GM12878 (cell line): ENCODE measurements at regions not wholly inside any gene's neighbourhood (a gene's known extent, or its start where the extent isn't known, plus 50 kb on each side); places are given as distances from the start of the nearest gene placed in this dataset.

Source experiments
- ATAC-seq: fragments of 200-7000 bp; cut with Tn5 transposase; 3 replicates; pipeline ENCODE4 v1.9.1; 2020; ENCODE audit warnings: mild to moderate bottlenecking, moderate library complexity
- BruUV-seq: library from RNA; stranded (reverse); fragments of 400-500 nt; replicated peaks from 2 replicates; lab custom pipeline; 2021; lab: Mats Ljungman, UMichigan
- CTCF ChIA-PET: fragments of 300-600 bp; sonication (Branson Sonifier 250); formaldehyde crosslinking; extraction: SDS; loops from one replicate; lab custom pipeline; 2021; ENCODE audit warnings: inconsistent platforms; lab: Yijun Ruan, JAX
- POLR2A ChIA-PET: fragments of 350-600 bp; formaldehyde crosslinking; extraction: SDS; loops from one replicate; lab custom pipeline; 2021; ENCODE audit warnings: inconsistent platforms; lab: Charles Lee
- RAD21 ChIA-PET: fragments of 300-600 bp; sonication (Branson Sonifier 250); formaldehyde crosslinking; loops from one replicate; lab custom pipeline; 2023; ENCODE audit warnings: antibody characterized with exemption; ENCODE audit not compliant: unreplicated experiment; lab: Charles Lee
- SMC1A ChIA-PET: fragments of 300-600 bp; sonication (Branson Sonifier 250); formaldehyde crosslinking; loops from one replicate; lab custom pipeline; 2023; ENCODE audit not compliant: unreplicated experiment, uncharacterized antibody; lab: Charles Lee
- DNase-seq: peaks from one replicate; pipeline ENCODE4 v3.0.0-alpha.2; 2011; ENCODE audit warnings: low read depth, low spot score
- FAIRE-seq: peaks from 3 replicates; lab custom pipeline; 2011; peaks lifted over from hg19 to GRCh38; lab: Jason Lieb, UNC
- H2AFZ ChIP-seq: 2 replicates; pipeline ENCODE4 v1.6.0; 2011; ENCODE audit warnings: low read depth, low read length, control low read depth; ENCODE audit not compliant: control insufficient read depth
- H3K27ac ChIP-seq: 2 replicates; pipeline ENCODE4 v1.5.1; 2011; ENCODE audit warnings: control low read depth; ENCODE audit not compliant: control insufficient read depth, insufficient read depth
- H3K27me3 ChIP-seq, 2 experiments: replicated peaks in 1 of 2; 2 replicates each; pipeline versions ENCODE4 v1.6.0 to v1.6.1; 2011; ENCODE audit warnings: low read length in 1 of 2; ENCODE audit not compliant: control insufficient read depth in 2 of 2, insufficient read depth in 2 of 2
- H3K36me3 ChIP-seq, 2 experiments: 2 replicates each; pipeline ENCODE4 v1.5.1; 2011; ENCODE audit warnings: low read length in 1 of 2; ENCODE audit not compliant: control insufficient read depth in 2 of 2, insufficient read depth in 2 of 2
- H3K4me1 ChIP-seq: 2 replicates; pipeline ENCODE4 v1.6.1; 2011; ENCODE audit warnings: mild to moderate bottlenecking, low read length, moderate library complexity, mixed read lengths; ENCODE audit not compliant: control insufficient read depth, insufficient read depth
- H3K4me2 ChIP-seq: 2 replicates; pipeline ENCODE4 v1.6.0; 2011; ENCODE audit warnings: control low read depth; ENCODE audit not compliant: control insufficient read depth, insufficient read depth
- H3K4me3 ChIP-seq: fragments of 200-600 bp; sonication (generic); 2 replicates; pipeline ENCODE4 v1.5.1; 2016
- H3K79me2 ChIP-seq: 2 replicates; pipeline ENCODE4 v1.6.0; 2011; ENCODE audit warnings: low read length; ENCODE audit not compliant: control insufficient read depth, insufficient read depth
- H3K9ac ChIP-seq: 2 replicates; pipeline ENCODE4 v1.8.0; 2011; ENCODE audit warnings: low read length, control low read depth, mixed read lengths; ENCODE audit not compliant: control insufficient read depth, insufficient read depth
- H3K9me3 ChIP-seq: replicated peaks from 3 replicates; pipeline ENCODE4 v1.5.1; 2011; ENCODE audit warnings: mild to moderate bottlenecking, low read length; ENCODE audit not compliant: control insufficient read depth, insufficient read depth
- H4K20me1 ChIP-seq: 2 replicates; pipeline ENCODE4 v1.6.0; 2011; ENCODE audit not compliant: control insufficient read depth, insufficient read depth
- ASH2L ChIP-seq: fragments of 300-600, 200-600 bp; sonication (generic); IDR thresholded peaks from 2 replicates; pipeline ENCODE4 v1.6.1; 2017; ENCODE audit warnings: low read depth, mild to moderate bottlenecking, borderline replicate concordance
- EP300 ChIP-seq, 2 experiments: fragments of 150-350 bp in 1 of 2; IDR thresholded peaks; 2 replicates each; pipeline ENCODE4 v1.6.1; 2011 to 2012; ENCODE audit warnings: low read depth in 2 of 2, low read length in 2 of 2, borderline replicate concordance in 1 of 2, improper control_type of control experiment in 1 of 2, inconsistent platforms in 1 of 2; ENCODE audit not compliant: control insufficient read depth in 1 of 2
- FOXK2 ChIP-seq: fragments of 450-650 bp; IDR thresholded peaks from 2 replicates; pipeline ENCODE4 v1.6.1; 2017; ENCODE audit warnings: mild to moderate bottlenecking, moderate library complexity
- GATAD2B ChIP-seq: fragments of 450-650 bp; conservative IDR thresholded peaks from 2 replicates; pipeline ENCODE4 v1.6.1; 2017; ENCODE audit warnings: low read depth, mild to moderate bottlenecking, moderate library complexity
- IKZF2 ChIP-seq, 2 experiments: fragments of 450-650 bp; IDR thresholded peaks; 2 replicates each; pipeline ENCODE4 v1.6.1; 2017; ENCODE audit warnings: mild to moderate bottlenecking in 2 of 2, moderate library complexity in 2 of 2
- NR2C2 ChIP-seq: IDR thresholded peaks from 2 replicates; pipeline ENCODE4 v1.6.1; 2011; ENCODE audit warnings: borderline replicate concordance, low read depth; ENCODE audit not compliant: control insufficient read depth, insufficient read length
- PML ChIP-seq: IDR thresholded peaks from 2 replicates; pipeline ENCODE4 v1.6.1; 2012; ENCODE audit warnings: low read length, inconsistent platforms
- TCF12 ChIP-seq: IDR thresholded peaks from 2 replicates; pipeline ENCODE4 v1.6.1; 2011; ENCODE audit warnings: low read depth, mild to moderate bottlenecking, low read length
- YY1 ChIP-seq: IDR thresholded peaks from 2 replicates; pipeline ENCODE4 v1.6.1; 2011; ENCODE audit warnings: low read depth, mild to moderate bottlenecking, low read length
- ZNF207 ChIP-seq: fragments of 450-650 bp; IDR thresholded peaks from 2 replicates; pipeline ENCODE4 v1.6.1; 2014; ENCODE audit warnings: antibody characterized with exemption, mild to moderate bottlenecking, borderline replicate concordance
- WGBS: methylation state at CpG from one replicate; pipeline ENCODE4 v1.1.6; 2016; ENCODE audit warnings: low lambda C conversion rate; ENCODE audit not compliant: insufficient replicate concordance, insufficient coverage; ENCODE audit errors: missing lambda C conversion rate; 5-methylcytosine and 5-hydroxymethylcytosine counted together
- in situ Hi-C: fragments of 300-500 bp; cut with MboI; formaldehyde crosslinking; loops from 9 replicates; pipeline ENCODE4 v1.14.3; 2018; ENCODE audit warnings: mixed read lengths
- intact Hi-C: fragments of 100-400 bp; cut with micrococcal nuclease; formaldehyde crosslinking; loops from one replicate; pipeline ENCODE4 v1.14.2; 2022; ENCODE audit not compliant: unreplicated experiment
- TF ChIP-seq, protein P1 (sequence below): fragments of 450-650 bp; IDR thresholded peaks from 2 replicates; pipeline ENCODE4 v1.6.1; 2017; ENCODE audit warnings: mild to moderate bottlenecking, moderate library complexity

DNA sequence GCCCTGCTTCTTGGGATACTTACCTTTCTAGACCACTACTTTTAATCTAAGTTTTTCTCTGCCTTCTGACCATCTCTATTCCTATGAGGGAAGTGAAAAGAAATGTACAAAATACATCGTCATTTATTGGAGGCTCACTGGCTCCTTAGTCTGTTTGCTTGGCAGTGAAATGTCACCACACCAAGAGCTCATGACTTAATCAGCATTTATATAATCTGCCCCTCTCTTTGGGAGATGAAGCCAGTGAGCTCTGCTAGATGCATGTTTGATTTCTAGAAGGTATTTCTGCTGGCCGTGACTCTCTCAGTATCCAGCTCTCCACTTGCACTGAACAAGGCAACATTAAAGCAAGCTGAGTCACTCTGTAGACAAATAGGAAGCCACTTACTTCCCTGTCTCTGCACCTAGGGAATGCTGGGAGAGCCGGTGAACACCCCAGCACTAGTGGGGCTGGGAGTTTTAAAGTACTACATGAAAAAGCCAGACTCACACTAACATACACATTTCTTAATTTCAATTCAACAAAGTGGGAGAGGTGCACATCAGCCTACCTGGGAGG, 79.1 kb downstream of the MID1IP1 start:
- Histone ChIP-seq H3K4me3 (no peak overlapping the region), H3K4me2 (peak overlapping the region; percentile 63), H3K79me2 (no peaks in the 10 kb centered on the region), H3K9ac (peak overlapping the region; percentile 49), H3K4me1 (peaks cover 14% of the 10 kb centered on the region), H2AFZ (no peak overlapping the region; the same call in 1 of the 2 replicates)
- TSS peak; percentile 73 for BruUV-seq
- in situ Hi-C loops = no loop called here
- CTCF ChIA-PET = interaction anchor here (1.0 to 2.2 kb wide), 9 partner anchors 11 to 112 kb away, joined by 3 to 10 read pairs (median 4); no protein-coding TSS in a partner anchor
- FAIRE-seq = no peak
- TF ChIP-seq YY1 (no peak), ASH2L (no peak), PML (no peak)
- TF ChIP-seq, all 136 proteins: peak for 0
- Histone ChIP-seq H3K27me3 (no peaks in the 10 kb centered on the region), H3K9me3 (no peaks in the 10 kb centered on the region; the same call in 2 of the 3 replicates), H3K27ac (peak overlapping the region; percentile 68), H4K20me1 (no peaks in the 10 kb centered on the region), H3K36me3 (no peaks in the 10 kb centered on the region)
- intact Hi-C loops = no loop called here
- ATAC-seq = no peak; the same call in 2 of the 3 replicates
- ChIA-PET SMC1A (interaction anchor here (0.7 to 5.8 kb wide), 21 partner anchors 8 to 317 kb away, joined by 3 to 39 read pairs (median 5); partner anchors contain the start of gene MID1IP1), RAD21 (interaction anchor here (0.9 to 4.4 kb wide), 14 partner anchors 10 to 112 kb away, joined by 3 to 19 read pairs (median 7); partner anchors contain the start of gene MID1IP1), POLR2A (interaction anchor here (2.1 to 3.2 kb wide), 4 partner anchors 68 to 79 kb away, joined by 7 to 12 read pairs (median 10); partner anchors contain the start of gene MID1IP1)
- DNase-seq = no peak
- 16% methylated on average over 3 of the region's 3 CpGs for WGBS

DNA sequence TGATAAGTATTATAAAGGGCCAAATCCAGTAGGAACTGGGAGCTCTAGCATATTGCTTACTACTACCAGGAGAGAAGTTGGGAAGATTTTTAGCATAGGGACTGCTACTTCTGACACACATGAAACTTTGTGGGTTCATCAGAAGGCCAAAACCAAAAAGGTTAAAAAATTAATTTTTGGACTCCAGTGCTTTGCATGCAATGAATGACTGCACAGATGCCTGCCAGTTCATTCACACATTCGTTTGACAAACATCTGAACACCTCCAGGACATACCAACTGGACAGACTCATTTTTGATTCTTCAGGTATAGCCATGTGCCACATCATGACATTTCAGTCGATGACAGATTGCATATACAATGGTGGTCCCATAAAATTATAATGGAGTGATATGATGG, 79.8 kb downstream of the MID1IP1 start:
- Histone ChIP-seq H3K9me3 (no peaks in the 10 kb centered on the region; the same call in 2 of the 3 replicates), H3K36me3 (no peaks in the 10 kb centered on the region), H3K4me3 (no peak overlapping the region), H3K4me2 (peak overlapping the region; percentile 63; the same call in 1 of the 2 replicates), H3K79me2 (no peaks in the 10 kb centered on the region), H4K20me1 (no peaks in the 10 kb centered on the region), H3K27me3 (no peaks in the 10 kb centered on the region), H3K27ac (peak overlapping the region; percentile 68), H3K9ac (no peak overlapping the region), H2AFZ (no peak overlapping the region), H3K4me1 (peaks cover 14% of the 10 kb centered on the region)
- DNase-seq = no peak
- intact Hi-C loops (loop anchor here (1.0 kb wide), 3 partner anchors 42 to 104 kb away; no protein-coding TSS in a partner anchor), in situ Hi-C loops (no loop called here)
- POLR2A ChIA-PET = interaction anchor here (0.9 to 3.2 kb wide), 7 partner anchors 42 to 80 kb away, joined by 3 to 12 read pairs (median 7); partner anchors contain the start of gene MID1IP1
- no TSS peak for BruUV-seq
- RAD21 ChIA-PET = interaction anchor here (0.9 to 4.4 kb wide), 15 partner anchors 10 to 113 kb away, joined by 3 to 19 read pairs (median 7); partner anchors contain the start of gene MID1IP1
- FAIRE-seq = no peak
- SMC1A ChIA-PET = interaction anchor here (1.0 to 5.8 kb wide), 14 partner anchors 10 to 271 kb away, joined by 3 to 39 read pairs (median 12); partner anchors contain the start of gene MID1IP1
- peak; percentile 42 for ATAC-seq
- 0% methylated on average over 2 of the region's 2 CpGs for WGBS
- CTCF ChIA-PET = interaction anchor here (1.0 to 1.8 kb wide), 8 partner anchors 11 to 253 kb away, joined by 3 to 5 read pairs (median 4); no protein-coding TSS in a partner anchor
- TF ChIP-seq IKZF2 (IDR thresholded peaks at IDR 0.05) (peak; percentile 18 to 28; a peak in 1 of 4 replicates), NR2C2 (no peak), EP300 (IDR thresholded peaks at IDR 0.05; ENCODE audit: borderline replicate concordance in 1 of 2, control insufficient read depth in 1 of 2, low read depth in 2 of 2, low read length in 2 of 2) (peak in 1 of 2 experiments; percentile 66; a peak in 1 of 4 replicates), ZNF207 (no peak), TCF12 (no peak), FOXK2 (no peak), GATAD2B (no peak)
- TF ChIP-seq, protein P1, sequence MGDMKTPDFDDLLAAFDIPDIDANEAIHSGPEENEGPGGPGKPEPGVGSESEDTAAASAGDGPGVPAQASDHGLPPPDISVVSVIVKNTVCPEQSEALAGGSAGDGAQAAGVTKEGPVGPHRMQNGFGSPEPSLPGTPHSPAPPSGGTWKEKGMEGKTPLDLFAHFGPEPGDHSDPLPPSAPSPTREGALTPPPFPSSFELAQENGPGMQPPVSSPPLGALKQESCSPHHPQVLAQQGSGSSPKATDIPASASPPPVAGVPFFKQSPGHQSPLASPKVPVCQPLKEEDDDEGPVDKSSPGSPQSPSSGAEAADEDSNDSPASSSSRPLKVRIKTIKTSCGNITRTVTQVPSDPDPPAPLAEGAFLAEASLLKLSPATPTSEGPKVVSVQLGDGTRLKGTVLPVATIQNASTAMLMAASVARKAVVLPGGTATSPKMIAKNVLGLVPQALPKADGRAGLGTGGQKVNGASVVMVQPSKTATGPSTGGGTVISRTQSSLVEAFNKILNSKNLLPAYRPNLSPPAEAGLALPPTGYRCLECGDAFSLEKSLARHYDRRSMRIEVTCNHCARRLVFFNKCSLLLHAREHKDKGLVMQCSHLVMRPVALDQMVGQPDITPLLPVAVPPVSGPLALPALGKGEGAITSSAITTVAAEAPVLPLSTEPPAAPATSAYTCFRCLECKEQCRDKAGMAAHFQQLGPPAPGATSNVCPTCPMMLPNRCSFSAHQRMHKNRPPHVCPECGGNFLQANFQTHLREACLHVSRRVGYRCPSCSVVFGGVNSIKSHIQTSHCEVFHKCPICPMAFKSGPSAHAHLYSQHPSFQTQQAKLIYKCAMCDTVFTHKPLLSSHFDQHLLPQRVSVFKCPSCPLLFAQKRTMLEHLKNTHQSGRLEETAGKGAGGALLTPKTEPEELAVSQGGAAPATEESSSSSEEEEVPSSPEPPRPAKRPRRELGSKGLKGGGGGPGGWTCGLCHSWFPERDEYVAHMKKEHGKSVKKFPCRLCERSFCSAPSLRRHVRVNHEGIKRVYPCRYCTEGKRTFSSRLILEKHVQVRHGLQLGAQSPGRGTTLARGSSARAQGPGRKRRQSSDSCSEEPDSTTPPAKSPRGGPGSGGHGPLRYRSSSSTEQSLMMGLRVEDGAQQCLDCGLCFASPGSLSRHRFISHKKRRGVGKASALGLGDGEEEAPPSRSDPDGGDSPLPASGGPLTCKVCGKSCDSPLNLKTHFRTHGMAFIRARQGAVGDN = peak; percentile 28; the same call in 1 of the 2 replicates
